Lower lobe of right lung (tissue), 2 donors: ENCODE measurements at regions not wholly inside any gene's neighbourhood (a gene's known extent, or its start where the extent isn't known, plus 50 kb on each side); places are given as distances from the start of the nearest gene placed in this dataset.

ENCODE experiments used
- ATAC-seq, 2 donors: fragments of 200-7000 bp; cut with Tn5 transposase; one replicate each; pipeline ENCODE4 v1.9.1; 2020 to 2022; ENCODE audit warnings: mild to moderate bottlenecking in 2 of 2, moderate library complexity in 2 of 2
- DNase-seq: peaks from one replicate; pipeline ENCODE4 v3.0.0-alpha.2; 2020
- H3K27ac ChIP-seq: fragments of 200-600 bp; one replicate; pipeline ENCODE4 v1.8.0; 2022
- H3K27me3 ChIP-seq: fragments of 200-600 bp; one replicate; pipeline ENCODE4 v1.8.0; 2022; ENCODE audit warnings: low read depth
- H3K36me3 ChIP-seq: fragments of 200-600 bp; one replicate; pipeline ENCODE4 v1.8.0; 2022; ENCODE audit warnings: mild to moderate bottlenecking
- H3K4me1 ChIP-seq: fragments of 200-600 bp; one replicate; pipeline ENCODE4 v1.8.0; 2022
- H3K4me3 ChIP-seq: fragments of 200-600 bp; one replicate; pipeline ENCODE4 v1.8.0; 2022; ENCODE audit warnings: mild to moderate bottlenecking
- H3K9me3 ChIP-seq: fragments of 200-600 bp; one replicate; pipeline ENCODE4 v1.8.0; 2022
- intact Hi-C: fragments of 100-400 bp; cut with DNase I; formaldehyde crosslinking; loops from one replicate; pipeline ENCODE4 v1.11.0; 2022
- TF ChIP-seq, protein P1 (sequence below): fragments of 200-600 bp; IDR thresholded peaks from one replicate; pipeline ENCODE4 v1.8.0; 2022; ENCODE audit warnings: antibody characterized with exemption, mild to moderate bottlenecking
- donor health status: DM: no; HTN: yes; CAD: no; lungs with severe emphysema.

DNA sequence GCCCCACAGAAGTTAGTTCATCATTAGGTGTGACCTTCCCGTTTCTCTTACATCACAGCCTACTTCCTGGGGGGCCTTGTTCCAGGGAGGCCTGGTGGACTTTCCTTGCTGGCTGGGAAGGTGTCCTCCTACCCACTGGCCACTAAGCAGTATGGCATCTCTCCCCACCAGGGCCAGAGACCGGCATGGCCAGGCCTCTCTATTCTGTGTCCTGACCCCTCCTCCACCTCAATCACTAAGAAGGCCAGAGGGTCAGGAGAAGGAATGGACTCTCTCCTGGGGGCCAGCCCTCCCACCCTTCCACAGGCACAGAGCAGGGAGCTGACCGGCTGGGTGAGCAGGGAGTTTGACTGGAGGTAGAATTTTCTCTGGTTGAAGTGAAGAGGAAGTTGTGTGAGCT lies 81.9 kb downstream of the PJA1 start:
- Histone ChIP-seq H3K4me1 (no peaks in the 10 kb centered on the region), H3K9me3 (no peaks in the 10 kb centered on the region), H3K36me3 (no peaks in the 10 kb centered on the region), H3K27me3 (no peaks in the 10 kb centered on the region), H3K4me3 (no peak overlapping the region), H3K27ac (no peak overlapping the region)
- ATAC-seq: no peak
- TF ChIP-seq, protein P1, sequence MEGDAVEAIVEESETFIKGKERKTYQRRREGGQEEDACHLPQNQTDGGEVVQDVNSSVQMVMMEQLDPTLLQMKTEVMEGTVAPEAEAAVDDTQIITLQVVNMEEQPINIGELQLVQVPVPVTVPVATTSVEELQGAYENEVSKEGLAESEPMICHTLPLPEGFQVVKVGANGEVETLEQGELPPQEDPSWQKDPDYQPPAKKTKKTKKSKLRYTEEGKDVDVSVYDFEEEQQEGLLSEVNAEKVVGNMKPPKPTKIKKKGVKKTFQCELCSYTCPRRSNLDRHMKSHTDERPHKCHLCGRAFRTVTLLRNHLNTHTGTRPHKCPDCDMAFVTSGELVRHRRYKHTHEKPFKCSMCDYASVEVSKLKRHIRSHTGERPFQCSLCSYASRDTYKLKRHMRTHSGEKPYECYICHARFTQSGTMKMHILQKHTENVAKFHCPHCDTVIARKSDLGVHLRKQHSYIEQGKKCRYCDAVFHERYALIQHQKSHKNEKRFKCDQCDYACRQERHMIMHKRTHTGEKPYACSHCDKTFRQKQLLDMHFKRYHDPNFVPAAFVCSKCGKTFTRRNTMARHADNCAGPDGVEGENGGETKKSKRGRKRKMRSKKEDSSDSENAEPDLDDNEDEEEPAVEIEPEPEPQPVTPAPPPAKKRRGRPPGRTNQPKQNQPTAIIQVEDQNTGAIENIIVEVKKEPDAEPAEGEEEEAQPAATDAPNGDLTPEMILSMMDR: no peak
- DNase-seq: no peak
- intact Hi-C loops: no loop called here

DNA sequence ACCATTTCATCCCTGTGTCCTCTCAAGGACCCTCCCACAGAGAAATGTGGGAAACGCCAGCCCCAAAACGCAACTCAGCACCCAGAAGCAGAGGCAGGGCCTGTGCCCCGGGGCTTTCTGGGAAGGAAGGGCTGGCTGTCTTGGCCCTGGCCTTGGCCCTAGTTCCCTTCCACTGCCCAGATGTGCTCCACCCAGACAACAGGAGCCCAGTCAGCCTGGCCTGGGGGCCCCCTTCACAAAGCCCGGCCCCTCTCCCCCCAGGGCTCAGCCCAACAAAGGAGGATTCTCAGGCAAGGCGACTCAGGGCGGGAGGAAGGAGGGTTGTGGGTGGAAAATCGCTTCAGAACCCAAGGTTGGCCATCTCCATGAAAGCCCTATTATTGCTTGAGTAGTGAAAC lies 82.5 kb downstream of the PJA1 start:
- Histone ChIP-seq H3K4me3 (no peak overlapping the region), H3K27me3 (no peaks in the 10 kb centered on the region)
- no peak for ATAC-seq

DNA sequence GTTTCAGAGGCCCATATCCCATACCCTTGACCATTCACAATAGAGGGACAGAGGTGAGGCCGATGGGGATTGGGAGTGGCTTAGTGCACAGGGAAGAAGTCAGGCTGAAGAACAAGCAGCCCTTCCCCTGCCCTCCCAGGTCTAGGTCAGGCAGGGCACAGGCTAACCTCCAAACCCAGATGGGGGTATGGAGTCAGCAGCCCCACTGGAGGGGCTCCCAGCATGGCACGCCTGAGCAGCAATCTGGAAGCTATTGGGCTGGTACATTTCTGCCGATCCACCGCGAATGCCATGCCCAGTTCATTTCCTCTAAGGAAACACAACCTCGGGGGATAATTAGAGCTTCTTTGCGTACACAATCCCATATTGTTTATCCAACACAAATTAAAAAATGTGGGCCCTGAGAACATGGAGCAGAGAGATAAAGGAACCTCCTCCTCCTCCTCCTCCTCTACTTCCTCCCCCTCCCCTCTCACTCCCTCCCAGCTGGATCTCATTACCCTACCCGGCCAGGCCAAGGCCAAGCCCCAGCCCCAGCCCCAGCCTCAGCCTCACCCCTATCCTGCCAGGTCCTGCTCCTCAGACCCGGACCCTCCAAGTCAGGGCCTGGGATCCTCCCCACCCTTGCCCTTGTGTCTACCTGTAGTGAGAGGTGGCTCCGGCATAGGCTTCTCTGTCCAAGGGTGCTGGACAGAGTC lies 83.0 kb downstream of the PJA1 start:
- TF ChIP-seq, protein P1: no peak
- no peak for DNase-seq
- Histone ChIP-seq H3K4me1 (no peaks in the 10 kb centered on the region), H3K27me3 (no peaks in the 10 kb centered on the region), H3K27ac (no peak overlapping the region), H3K4me3 (no peak overlapping the region), H3K36me3 (no peaks in the 10 kb centered on the region), H3K9me3 (no peaks in the 10 kb centered on the region)
- ATAC-seq: no peak
- intact Hi-C loops: no loop called here

More for the DNA sequence above, 82.5 kb downstream of the PJA1 start:
- Histone ChIP-seq H3K27ac (no peak overlapping the region), H3K9me3 (no peaks in the 10 kb centered on the region), H3K36me3 (no peaks in the 10 kb centered on the region), H3K4me1 (no peaks in the 10 kb centered on the region)
- intact Hi-C loops: no loop called here
- TF ChIP-seq, protein P1: no peak
- DNase-seq: no peak

DNA sequence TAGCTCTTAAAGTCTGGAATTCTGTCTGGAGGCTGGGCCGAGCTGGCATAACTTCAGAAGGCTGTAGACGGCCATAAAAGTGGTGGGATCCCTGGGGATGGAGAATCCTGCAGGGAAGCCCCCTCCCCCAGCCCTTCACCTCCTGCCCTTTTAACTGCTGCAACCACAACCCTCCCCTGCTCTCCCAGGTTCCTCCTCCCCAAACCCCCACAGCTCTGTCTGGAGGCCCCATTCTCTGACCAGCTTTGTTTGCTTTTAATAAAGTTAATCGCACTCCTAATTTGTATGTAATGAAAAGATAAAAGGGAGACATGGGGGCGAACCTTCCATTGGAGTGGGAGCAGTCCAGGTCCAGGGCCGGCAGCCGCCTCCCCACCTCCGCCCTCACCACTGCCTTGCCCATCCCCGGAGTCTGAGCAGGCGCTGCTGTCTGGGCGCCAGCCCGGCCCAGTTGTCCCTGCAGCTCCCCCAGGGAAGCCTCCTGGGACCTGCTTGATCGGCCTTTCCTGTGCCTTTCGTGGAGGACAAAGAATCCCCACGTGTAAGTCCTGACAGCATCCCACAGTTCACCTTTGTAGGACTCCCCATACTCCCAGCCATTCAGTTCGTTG lies 84.3 kb downstream of the PJA1 start:
- Histone ChIP-seq H3K4me3 (no peak overlapping the region), H3K36me3 (no peaks in the 10 kb centered on the region), H3K9me3 (no peaks in the 10 kb centered on the region), H3K27ac (no peak overlapping the region), H3K27me3 (no peaks in the 10 kb centered on the region), H3K4me1 (no peaks in the 10 kb centered on the region)
- intact Hi-C loops: no loop called here
- DNase-seq: no peak
- TF ChIP-seq, protein P1: no peak
- ATAC-seq: no peak

DNA sequence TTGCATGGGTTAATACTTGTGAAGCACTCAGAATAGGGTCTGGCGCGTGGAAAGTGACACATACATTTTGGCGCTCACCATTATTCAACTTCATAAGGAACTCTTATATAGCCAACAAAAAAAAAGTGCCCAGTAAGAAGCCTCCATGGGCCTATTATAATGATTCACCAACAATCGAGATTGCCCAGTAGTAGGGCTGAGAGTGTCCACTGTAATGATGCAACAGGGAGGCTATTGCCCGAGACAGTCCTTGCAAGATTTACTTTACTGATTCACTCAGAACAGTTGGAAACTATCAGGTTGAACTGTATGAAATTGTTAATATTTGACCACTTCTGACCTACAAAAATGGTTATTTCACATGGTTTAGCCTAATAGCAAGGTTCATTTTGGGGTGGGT lies 86.0 kb downstream of the PJA1 start:
- Histone ChIP-seq H3K9me3 (no peaks in the 10 kb centered on the region), H3K27ac (no peak overlapping the region), H3K4me1 (no peaks in the 10 kb centered on the region), H3K36me3 (no peaks in the 10 kb centered on the region), H3K27me3 (no peaks in the 10 kb centered on the region), H3K4me3 (no peak overlapping the region)
- TF ChIP-seq, protein P1: no peak
- intact Hi-C loops: no loop called here
- DNase-seq (no peak), ATAC-seq (no peak)
